CD14-positive monocyte (primary cell): ENCODE measurements at regions not wholly inside any gene's neighbourhood (a gene's known extent, or its start where the extent isn't known, plus 50 kb on each side); places are given as distances from the start of the nearest gene placed in this dataset.

Source experiments
- DNase-seq, 3 donors: peaks; one replicate each; pipeline ENCODE4 v3.0.0-alpha.2; 2011 to 2022
- H2AFZ ChIP-seq: 2 replicates; pipeline ENCODE4 v1.6.0; 2012; ENCODE audit warnings: mild to moderate bottlenecking, low read depth, low read length, inconsistent platforms; ENCODE audit not compliant: insufficient read depth, poor library complexity, severe bottlenecking
- H3K27ac ChIP-seq, 2 donors: 1 replicate in 1 of 2; 2 replicates in 1 of 2; pipeline ENCODE4 v1.5.1; 2012 to 2013; ENCODE audit warnings: low read length in 2 of 2, control low read depth in 1 of 2, inconsistent platforms in 1 of 2, low read depth in 1 of 2, mild to moderate bottlenecking in 1 of 2
- H3K27me3 ChIP-seq, 2 donors: one replicate each; pipeline versions ENCODE4 v1.6.0 to v1.6.1; 2011 to 2013; ENCODE audit warnings: low read length in 2 of 2; ENCODE audit not compliant: control insufficient read depth in 2 of 2, insufficient read depth in 2 of 2
- H3K36me3 ChIP-seq, 2 donors: replicated peaks in 1 of 2; 1 replicate in 1 of 2; 2 replicates in 1 of 2; pipeline versions ENCODE4 v1.5.1 to v1.6.1; 2012 to 2013; ENCODE audit warnings: low read length in 2 of 2, control low read depth in 1 of 2, inconsistent platforms in 1 of 2, mild to moderate bottlenecking in 1 of 2; ENCODE audit not compliant: insufficient read depth in 2 of 2, control insufficient read depth in 1 of 2
- H3K4me1 ChIP-seq, 2 donors: 1 replicate in 1 of 2; 2 replicates in 1 of 2; pipeline versions ENCODE4 v1.5.1 to v1.6.1; 2012 to 2013; ENCODE audit warnings: low read length in 2 of 2, control low read depth in 1 of 2, inconsistent platforms in 1 of 2, mild to moderate bottlenecking in 1 of 2, moderate library complexity in 1 of 2; ENCODE audit not compliant: insufficient read depth in 2 of 2, control insufficient read depth in 1 of 2
- H3K4me2 ChIP-seq: replicated peaks from 2 replicates; pipeline ENCODE3; 2012; ENCODE audit warnings: low read length, moderate library complexity, mild to moderate bottlenecking; ENCODE audit not compliant: poor library complexity, severe bottlenecking; ENCODE audit errors: extremely low read depth
- H3K4me3 ChIP-seq, 3 experiments: fragments of 200-600 bp in 1 of 3; sonication (generic) in 1 of 3; replicated peaks in 1 of 3; 1 replicate in 2 of 3; 2 replicates in 1 of 3; pipeline ENCODE4 v1.5.1; 2011 to 2013; ENCODE audit warnings: low read length in 3 of 3, mild to moderate bottlenecking in 3 of 3, control low read depth in 2 of 3, low read depth in 2 of 3, inconsistent platforms in 1 of 3, moderate library complexity in 1 of 3
- H3K79me2 ChIP-seq: 2 replicates; pipeline ENCODE4 v1.6.0; 2012; ENCODE audit warnings: mild to moderate bottlenecking, control low read depth, inconsistent platforms, low read length, moderate library complexity; ENCODE audit not compliant: insufficient read depth
- H3K9ac ChIP-seq: 2 replicates; pipeline ENCODE4 v1.6.0; 2017; ENCODE audit warnings: low read length, mild to moderate bottlenecking; ENCODE audit not compliant: insufficient read depth, poor library complexity, severe bottlenecking
- H3K9me3 ChIP-seq, 2 donors: replicated peaks in 1 of 2; 1 replicate in 1 of 2; 2 replicates in 1 of 2; pipeline versions ENCODE4 v1.5.1 to v1.6.1; 2012 to 2013; ENCODE audit warnings: low read length in 2 of 2, control low read depth in 1 of 2; ENCODE audit not compliant: control insufficient read depth in 1 of 2, insufficient read depth in 1 of 2
- H4K20me1 ChIP-seq: 2 replicates; pipeline ENCODE4 v1.6.0; 2012; ENCODE audit warnings: mild to moderate bottlenecking, low read length, control low read depth, moderate library complexity; ENCODE audit not compliant: insufficient read depth
- H3K27ac Mint-ChIP-seq, 7 donors: one replicate each; pipeline ENCODE4 v1.8.0; 2020; ENCODE audit warnings: mild to moderate bottlenecking in 7 of 7, mixed read lengths in 7 of 7, moderate library complexity in 6 of 7, inconsistent platforms in 2 of 7
- H3K27me3 Mint-ChIP-seq, 3 donors: one replicate each; pipeline ENCODE4 v1.8.0; 2021 to 2022; ENCODE audit warnings: low read depth in 3 of 3, mild to moderate bottlenecking in 3 of 3, mixed read lengths in 3 of 3, moderate library complexity in 3 of 3, inconsistent platforms in 1 of 3
- H3K36me3 Mint-ChIP-seq, 2 donors: one replicate each; pipeline ENCODE4 v1.8.0; 2020; ENCODE audit warnings: mixed read lengths in 2 of 2, inconsistent platforms in 1 of 2, mild to moderate bottlenecking in 1 of 2
- H3K4me1 Mint-ChIP-seq: one replicate; pipeline ENCODE4 v1.8.0; 2020; ENCODE audit warnings: mild to moderate bottlenecking, mixed read lengths
- H3K4me3 Mint-ChIP-seq, 2 donors: one replicate each; pipeline ENCODE4 v1.8.0; 2020; ENCODE audit warnings: mild to moderate bottlenecking in 2 of 2, mixed read lengths in 2 of 2, moderate library complexity in 1 of 2
- H3K9me3 Mint-ChIP-seq, 7 donors: one replicate each; pipeline ENCODE4 v1.8.0; 2020 to 2022; ENCODE audit warnings: mixed read lengths in 7 of 7, mild to moderate bottlenecking in 6 of 7, moderate library complexity in 6 of 7, inconsistent platforms in 2 of 7
- WGBS: methylation state at CpG from one replicate; pipeline ENCODE4 v1.1.5; 2013; ENCODE audit warnings: missing lambda C conversion rate; ENCODE audit not compliant: insufficient coverage; 5-methylcytosine and 5-hydroxymethylcytosine counted together
- intact Hi-C, 2 donors: fragments of 100-400 bp; cut with micrococcal nuclease; formaldehyde crosslinking; loops; one replicate each; pipeline versions ENCODE4 v1.15.0 to v1.15.1; 2023
- TF ChIP-seq, protein P1 (sequence below): fragments of 200-600 bp; IDR thresholded peaks from one replicate; pipeline ENCODE4 v1.8.0; 2022; ENCODE audit warnings: antibody characterized with exemption, mild to moderate bottlenecking

DNA sequence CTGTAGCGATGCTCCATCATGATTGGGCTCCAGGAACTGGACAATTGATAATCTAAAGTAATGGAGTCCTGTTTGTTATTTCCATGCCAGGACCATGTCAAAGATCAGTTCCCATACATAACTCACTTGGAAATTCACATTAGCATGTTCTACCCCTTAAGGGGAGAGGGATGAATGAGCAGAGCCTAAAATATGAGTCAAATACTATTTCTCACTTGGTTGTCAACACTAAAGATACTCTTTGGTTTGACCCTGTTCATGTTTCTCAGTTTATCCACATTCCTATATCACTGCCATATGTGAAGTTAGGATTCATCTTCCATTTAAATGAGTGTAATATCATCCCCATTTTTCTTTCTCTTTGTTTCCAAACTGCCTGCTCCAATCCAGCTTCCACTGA lies 321.6 kb upstream of the PAPPA start:
- peaks cover 1 to 5% (median 3%) of the 10 kb centered on the region in 7 donors for H3K9me3 Mint-ChIP-seq
- Histone ChIP-seq H3K9ac (no peak overlapping the region), H3K4me1 (no peaks in the 10 kb centered on the region), H3K4me2 (no peak overlapping the region), H2AFZ (no peak overlapping the region), H3K9me3 (no peaks in the 10 kb centered on the region), H3K4me3 (no peak overlapping the region), H3K27ac (no peak overlapping the region), H3K36me3 (no peaks in the 10 kb centered on the region), H4K20me1 (no peaks in the 10 kb centered on the region), H3K79me2 (no peaks in the 10 kb centered on the region), H3K27me3 (no peaks in the 10 kb centered on the region)
- H3K27me3 Mint-ChIP-seq, result peaks cover 0 to 2% (median 0%) of the 10 kb centered on the region in 3 donors
- H3K27ac Mint-ChIP-seq, result no peak overlapping the region
- intact Hi-C loops, result no loop called here
- no peak overlapping the region for H3K4me3 Mint-ChIP-seq
- H3K4me1 Mint-ChIP-seq, result no peaks in the 10 kb centered on the region
- TF ChIP-seq, protein P1, sequence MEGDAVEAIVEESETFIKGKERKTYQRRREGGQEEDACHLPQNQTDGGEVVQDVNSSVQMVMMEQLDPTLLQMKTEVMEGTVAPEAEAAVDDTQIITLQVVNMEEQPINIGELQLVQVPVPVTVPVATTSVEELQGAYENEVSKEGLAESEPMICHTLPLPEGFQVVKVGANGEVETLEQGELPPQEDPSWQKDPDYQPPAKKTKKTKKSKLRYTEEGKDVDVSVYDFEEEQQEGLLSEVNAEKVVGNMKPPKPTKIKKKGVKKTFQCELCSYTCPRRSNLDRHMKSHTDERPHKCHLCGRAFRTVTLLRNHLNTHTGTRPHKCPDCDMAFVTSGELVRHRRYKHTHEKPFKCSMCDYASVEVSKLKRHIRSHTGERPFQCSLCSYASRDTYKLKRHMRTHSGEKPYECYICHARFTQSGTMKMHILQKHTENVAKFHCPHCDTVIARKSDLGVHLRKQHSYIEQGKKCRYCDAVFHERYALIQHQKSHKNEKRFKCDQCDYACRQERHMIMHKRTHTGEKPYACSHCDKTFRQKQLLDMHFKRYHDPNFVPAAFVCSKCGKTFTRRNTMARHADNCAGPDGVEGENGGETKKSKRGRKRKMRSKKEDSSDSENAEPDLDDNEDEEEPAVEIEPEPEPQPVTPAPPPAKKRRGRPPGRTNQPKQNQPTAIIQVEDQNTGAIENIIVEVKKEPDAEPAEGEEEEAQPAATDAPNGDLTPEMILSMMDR, result no peak
- WGBS, result no CpG with 5 or more reads among the region's 1 CpG
- DNase-seq, result no peak
- no peaks in the 10 kb centered on the region for H3K36me3 Mint-ChIP-seq

DNA sequence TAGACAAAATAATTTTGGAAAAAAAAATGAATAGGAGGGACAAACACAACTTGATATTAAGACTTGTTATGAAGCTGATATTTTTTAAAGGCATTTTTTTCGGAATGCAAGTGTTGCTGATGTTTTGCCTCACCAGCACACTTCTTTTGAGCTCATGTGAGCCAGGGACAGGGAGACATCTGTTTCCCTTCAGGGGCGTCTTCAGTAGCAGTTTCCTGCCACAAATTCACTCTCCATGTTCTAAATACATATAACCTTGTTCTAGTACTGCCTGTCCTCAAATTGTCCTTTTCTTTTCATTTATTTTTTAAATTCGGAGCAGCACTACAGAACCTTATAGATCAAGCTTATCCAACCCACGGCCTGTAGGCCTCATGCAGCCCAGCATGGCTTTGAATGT lies 316.0 kb upstream of the PAPPA start:
- Mint-ChIP-seq H3K27me3 (peaks cover 0 to 3% (median 0%) of the 10 kb centered on the region in 3 donors), H3K4me1 (no peaks in the 10 kb centered on the region), H3K27ac (no peak overlapping the region), H3K9me3 (peaks cover 0 to 19% (median 8%) of the 10 kb centered on the region in 7 donors), H3K4me3 (no peak overlapping the region), H3K36me3 (no peaks in the 10 kb centered on the region)
- no peak overlapping the region for H3K4me3 ChIP-seq
- intact Hi-C loops, result no loop called here
- H3K9me3 ChIP-seq, result peaks cover 0 to 3% of the 10 kb centered on the region in 2 donors
- H3K4me2 ChIP-seq, result no peak overlapping the region
- TF ChIP-seq, protein P1, result no peak
- no peaks in the 10 kb centered on the region for H3K27me3 ChIP-seq
- DNase-seq, result no peak
- no peak overlapping the region for H3K9ac ChIP-seq
- H4K20me1 ChIP-seq, result no peaks in the 10 kb centered on the region
- 26% methylated on average over 2 of the region's 4 CpGs for WGBS
- no peaks in the 10 kb centered on the region for H3K4me1 ChIP-seq
- H3K79me2 ChIP-seq, result no peaks in the 10 kb centered on the region
- H3K27ac ChIP-seq, result no peak overlapping the region
- no peak overlapping the region for H2AFZ ChIP-seq
- no peaks in the 10 kb centered on the region for H3K36me3 ChIP-seq
